HG03378 (cell line): ENCODE measurements at regions not wholly inside any gene's neighbourhood (a gene's known extent, or its start where the extent isn't known, plus 50 kb on each side); places are given as distances from the start of the nearest gene placed in this dataset.

ENCODE experiments used
- ATAC-seq: cut with Tn5 transposase; IDR thresholded peaks from one replicate; pipeline ENCODE4 v1.9.1; 2021; ENCODE audit warnings: mild to moderate bottlenecking, moderate library complexity; ENCODE audit not compliant: unreplicated experiment

- no peak for ATAC-seq
Measured at GRCh38 chr6:140576004-140576555, 1201.6 kb upstream of the CITED2 start.

- no peak for ATAC-seq
Measured at GRCh38 chr6:140572867-140573266, 1198.4 kb upstream of the CITED2 start.

- ATAC-seq = no peak
Measured at GRCh38 chr6:140572129-140572528, 1197.7 kb upstream of the CITED2 start.

- ATAC-seq = no peak
Measured at GRCh38 chr6:140571145-140571544, 1196.7 kb upstream of the CITED2 start.

GRCh38 chr6:140567466-140567865 is 1193.0 kb upstream of the CITED2 start:
- ATAC-seq = no peak

GRCh38 chr6:140566781-140567277 is 1192.4 kb upstream of the CITED2 start:
- no peak for ATAC-seq

- no peak for ATAC-seq
Measured at GRCh38 chr6:140563728-140564127, 1189.3 kb upstream of the CITED2 start.

- ATAC-seq = no peak
Measured at GRCh38 chr6:140561701-140562100, 1187.3 kb upstream of the CITED2 start.

- no peak for ATAC-seq
Measured at GRCh38 chr6:140560671-140561070, 1186.2 kb upstream of the CITED2 start.

- ATAC-seq = no peak
Measured at GRCh38 chr6:140559458-140559857, 1185.0 kb upstream of the CITED2 start.

GRCh38 chr6:140554421-140554820 is 1180.0 kb upstream of the CITED2 start:
- ATAC-seq = no peak

GRCh38 chr6:140548366-140548765 is 1173.9 kb upstream of the CITED2 start:
- no peak for ATAC-seq

GRCh38 chr6:140546640-140547039 is 1172.2 kb upstream of the CITED2 start:
- ATAC-seq = no peak

GRCh38 chr6:140544431-140544830 is 1170.0 kb upstream of the CITED2 start:
- ATAC-seq = no peak

GRCh38 chr6:140542863-140543262 is 1168.4 kb upstream of the CITED2 start:
- ATAC-seq = no peak

GRCh38 chr6:140541288-140541687 is 1166.8 kb upstream of the CITED2 start:
- ATAC-seq = no peak

- no peak for ATAC-seq
Measured at GRCh38 chr6:140540743-140541142, 1166.3 kb upstream of the CITED2 start.

- no peak for ATAC-seq
Measured at GRCh38 chr6:140538926-140539325, 1164.5 kb upstream of the CITED2 start.

- ATAC-seq = no peak
Measured at GRCh38 chr6:140537834-140538705, 1163.6 kb upstream of the CITED2 start.

- ATAC-seq = no peak
Measured at GRCh38 chr6:140537211-140537610, 1162.8 kb upstream of the CITED2 start.

GRCh38 chr6:140535511-140535910 is 1161.1 kb upstream of the CITED2 start:
- no peak for ATAC-seq

- no peak for ATAC-seq
Measured at GRCh38 chr6:140533526-140533925, 1159.1 kb upstream of the CITED2 start.
